Esophagus muscularis mucosa (tissue), 4 donors: ENCODE measurements at regions not wholly inside any gene's neighbourhood (a gene's known extent, or its start where the extent isn't known, plus 50 kb on each side); places are given as distances from the start of the nearest gene placed in this dataset.
"Not testable (repeated sequence)": the region's sequence is repeated elsewhere in the genome, so short reads cannot be mapped to it uniquely, and the experiment has no call there.

Experiments
- DNase-seq: peaks from one replicate; pipeline ENCODE4 v3.0.0-alpha.2; 2017; ENCODE audit errors: extremely low spot score
- H3K27ac ChIP-seq, 4 donors: fragments of 200-600 bp; sonication (generic); replicated peaks in 1 of 4; 1 replicate in 3 of 4; 2 replicates in 1 of 4; pipeline ENCODE4 v1.5.1; 2016 to 2019; ENCODE audit warnings: mild to moderate bottlenecking in 1 of 4
- H3K27me3 ChIP-seq, 4 donors: fragments of 200-600 bp; sonication (generic); one replicate each; pipeline versions ENCODE4 v1.5.1 to v1.6.0; 2016 to 2019
- H3K36me3 ChIP-seq, 4 donors: fragments of 200-600 bp; sonication (generic); one replicate each; pipeline ENCODE4 v1.5.1; 2016 to 2019
- H3K4me1 ChIP-seq, 4 donors: fragments of 200-600 bp; sonication (generic); one replicate each; pipeline ENCODE4 v1.5.1; 2016 to 2019
- H3K4me3 ChIP-seq, 4 donors: fragments of 200-600 bp; sonication (generic); 1 replicate in 2 of 4; 2 replicates in 2 of 4; pipeline ENCODE4 v1.5.1; 2016 to 2019; ENCODE audit warnings: mild to moderate bottlenecking in 4 of 4, moderate library complexity in 1 of 4
- H3K9me3 ChIP-seq, 4 donors: fragments of 200-600 bp; sonication (generic); 1 replicate in 3 of 4; 2 replicates in 1 of 4; pipeline ENCODE4 v1.5.1; 2016 to 2019
- EP300 ChIP-seq: sonication (generic); formaldehyde crosslinking; IDR thresholded peaks from one replicate; pipeline ENCODE4 v1.6.1; 2017; ENCODE audit warnings: antibody characterized with exemption
- POLR2A ChIP-seq: fragments of 450-650 bp; IDR thresholded peaks from one replicate; pipeline ENCODE4 v1.6.1; 2017; ENCODE audit warnings: antibody characterized with exemption, moderate library complexity, mild to moderate bottlenecking, low read depth
- POLR2AphosphoS5 ChIP-seq, 2 donors: sonication (generic); formaldehyde crosslinking; IDR thresholded peaks; one replicate each; pipeline ENCODE4 v1.6.1; 2017; ENCODE audit warnings: antibody characterized with exemption in 2 of 2
- WGBS: methylation state at CpG from one replicate; pipeline ENCODE4 v1.1.5; 2018; 5-methylcytosine and 5-hydroxymethylcytosine counted together
- intact Hi-C: fragments of 100-400 bp; cut with DNase I; formaldehyde crosslinking; loops from one replicate; pipeline ENCODE4 v1.15.1; 2023
- TF ChIP-seq, protein P1 (sequence below), 3 experiments: fragments of 200-600 bp in 2 of 3; fragments of 450-650 bp in 1 of 3; sonication (generic) in 2 of 3; IDR thresholded peaks; one replicate each; pipeline ENCODE4 v1.5.1; 2017 to 2019; ENCODE audit warnings: antibody characterized with exemption in 3 of 3, mild to moderate bottlenecking in 2 of 3, moderate library complexity in 1 of 3

DNA sequence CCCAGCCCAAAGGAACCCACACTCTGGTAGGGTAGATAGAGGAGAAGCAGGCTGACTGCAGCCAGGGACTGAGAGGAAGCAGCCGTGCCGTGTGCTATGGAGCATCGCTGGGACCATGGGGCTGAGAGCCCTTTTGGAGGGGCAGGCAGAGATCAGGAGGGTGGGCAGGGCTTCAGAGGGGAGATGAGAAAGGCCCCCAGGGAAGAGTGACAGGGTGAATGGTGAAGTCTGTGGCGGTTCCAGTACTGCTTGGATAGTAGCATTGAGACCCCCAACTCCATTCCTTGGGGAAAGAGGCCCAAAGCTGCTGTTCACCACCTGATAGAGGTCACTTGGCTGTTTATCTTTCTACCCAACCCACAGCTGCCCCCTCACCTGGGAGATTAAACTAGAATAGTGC lies 80.0 kb upstream of the MRPS22 start:
- 94% methylated on average over 4 of the region's 4 CpGs for WGBS

GRCh38 chr3:139264375-139264774 lies 79.4 kb upstream of the MRPS22 start:
- Histone ChIP-seq H3K36me3 (no peaks in the 10 kb centered on the region), H3K4me3 (no peak overlapping the region), H3K4me1 (peaks cover 0 to 5% (median 4%) of the 10 kb centered on the region in 4 donors), H3K27me3 (no peaks in the 10 kb centered on the region), H3K9me3 (no peaks in the 10 kb centered on the region), H3K27ac (no peak overlapping the region)
- 88% methylated on average over 3 of the region's 3 CpGs for WGBS
- peak; percentile 53 for DNase-seq
- intact Hi-C loops: no loop called here
- TF ChIP-seq POLR2A: no peak
- TF ChIP-seq, protein P1, sequence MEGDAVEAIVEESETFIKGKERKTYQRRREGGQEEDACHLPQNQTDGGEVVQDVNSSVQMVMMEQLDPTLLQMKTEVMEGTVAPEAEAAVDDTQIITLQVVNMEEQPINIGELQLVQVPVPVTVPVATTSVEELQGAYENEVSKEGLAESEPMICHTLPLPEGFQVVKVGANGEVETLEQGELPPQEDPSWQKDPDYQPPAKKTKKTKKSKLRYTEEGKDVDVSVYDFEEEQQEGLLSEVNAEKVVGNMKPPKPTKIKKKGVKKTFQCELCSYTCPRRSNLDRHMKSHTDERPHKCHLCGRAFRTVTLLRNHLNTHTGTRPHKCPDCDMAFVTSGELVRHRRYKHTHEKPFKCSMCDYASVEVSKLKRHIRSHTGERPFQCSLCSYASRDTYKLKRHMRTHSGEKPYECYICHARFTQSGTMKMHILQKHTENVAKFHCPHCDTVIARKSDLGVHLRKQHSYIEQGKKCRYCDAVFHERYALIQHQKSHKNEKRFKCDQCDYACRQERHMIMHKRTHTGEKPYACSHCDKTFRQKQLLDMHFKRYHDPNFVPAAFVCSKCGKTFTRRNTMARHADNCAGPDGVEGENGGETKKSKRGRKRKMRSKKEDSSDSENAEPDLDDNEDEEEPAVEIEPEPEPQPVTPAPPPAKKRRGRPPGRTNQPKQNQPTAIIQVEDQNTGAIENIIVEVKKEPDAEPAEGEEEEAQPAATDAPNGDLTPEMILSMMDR (IDR thresholded peaks at IDR 0.05): no peak
- TF ChIP-seq EP300: no peak

More for the DNA sequence above, 80.0 kb upstream of the MRPS22 start:
- Histone ChIP-seq H3K27ac (no peak overlapping the region), H3K9me3 (no peaks in the 10 kb centered on the region), H3K4me1 (peaks cover 0 to 5% (median 4%) of the 10 kb centered on the region in 4 donors), H3K4me3 (no peak overlapping the region), H3K36me3 (no peaks in the 10 kb centered on the region), H3K27me3 (no peaks in the 10 kb centered on the region)
- intact Hi-C loops: no loop called here
- DNase-seq: peak; percentile 77
- no peak for TF ChIP-seq POLR2A
- no peak for TF ChIP-seq POLR2AphosphoS5 (IDR thresholded peaks at IDR 0.05)

DNA sequence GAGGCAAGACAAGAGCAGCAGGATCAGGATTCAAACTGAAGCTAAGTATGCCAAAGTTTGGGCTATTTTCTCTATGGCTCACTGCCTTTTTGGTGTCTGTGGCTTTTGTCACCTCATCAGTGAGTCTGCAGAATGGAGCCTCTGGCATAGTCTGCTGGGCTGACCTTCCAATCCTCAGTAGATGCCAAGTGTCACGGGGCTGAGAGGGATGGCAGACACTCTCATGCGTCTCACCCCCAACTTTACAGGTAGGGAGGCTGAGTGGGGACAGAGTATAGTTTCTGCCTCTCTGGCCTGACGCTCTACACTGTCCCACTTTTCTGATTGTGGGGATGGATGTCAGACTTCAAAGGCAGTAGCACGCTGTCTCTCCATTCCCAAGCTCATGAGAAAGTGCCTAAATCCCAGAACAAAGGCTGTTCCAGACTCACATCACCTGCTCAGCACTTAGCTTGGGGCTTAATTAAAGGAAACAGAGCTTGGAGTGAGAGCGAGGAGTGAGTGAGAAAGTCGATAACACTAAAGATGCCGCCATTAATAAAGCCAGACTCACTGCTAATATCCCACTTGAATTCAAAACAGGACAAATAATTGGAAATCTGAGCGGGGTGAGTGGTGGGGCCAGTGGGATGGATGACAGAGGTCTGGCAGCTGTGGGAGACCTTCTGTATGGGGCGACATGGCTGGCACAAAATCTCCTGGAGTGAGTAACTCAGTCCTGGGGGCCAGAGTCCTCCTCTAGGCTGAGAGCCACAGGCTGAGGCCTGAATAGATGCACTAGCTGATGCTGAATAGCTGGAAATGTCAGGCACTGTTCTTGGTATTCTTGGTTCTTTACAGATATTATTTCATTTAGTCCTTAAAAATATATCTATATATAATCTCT lies 78.4 kb upstream of the MRPS22 start:
- TF ChIP-seq, protein P1 (IDR thresholded peaks at IDR 0.05): no peak
- TF ChIP-seq POLR2AphosphoS5 (IDR thresholded peaks at IDR 0.05) (no peak), EP300 (no peak), POLR2A (no peak)
- H3K9me3 ChIP-seq: no peaks in the 10 kb centered on the region
- intact Hi-C loops: no loop called here

GRCh38 chr3:139267300-139268246 lies 76.2 kb upstream of the MRPS22 start:
- WGBS: 78% methylated on average over 7 of the region's 7 CpGs
- Histone ChIP-seq H3K27ac (no peak overlapping the region), H3K4me3 (no peak overlapping the region), H3K36me3 (no peaks in the 10 kb centered on the region), H3K9me3 (no peaks in the 10 kb centered on the region), H3K4me1 (peaks cover 0 to 5% (median 0%) of the 10 kb centered on the region in 4 donors), H3K27me3 (no peaks in the 10 kb centered on the region)
- DNase-seq: no peak
- TF ChIP-seq EP300: no peak
- TF ChIP-seq POLR2AphosphoS5 (IDR thresholded peaks at IDR 0.05): no peak
- no peak for TF ChIP-seq POLR2A
- TF ChIP-seq, protein P1 (IDR thresholded peaks at IDR 0.05): no peak
- intact Hi-C loops: no loop called here

More for the DNA sequence above, 78.4 kb upstream of the MRPS22 start:
- WGBS: 85% methylated on average over 9 of the region's 9 CpGs
- Histone ChIP-seq H3K27me3 (no peaks in the 10 kb centered on the region), H3K4me3 (no peak overlapping the region), H3K36me3 (no peaks in the 10 kb centered on the region), H3K4me1 (peaks cover 0 to 5% (median 0%) of the 10 kb centered on the region in 4 donors), H3K27ac (no peak overlapping the region)
- peak; percentile 89 for DNase-seq

- TF ChIP-seq POLR2A: no peak
- TF ChIP-seq EP300: no peak
- no peak for TF ChIP-seq POLR2AphosphoS5 (IDR thresholded peaks at IDR 0.05)
- TF ChIP-seq, protein P1 (IDR thresholded peaks at IDR 0.05): no peak
- Histone ChIP-seq H3K4me1 (peaks cover 0 to 5% (median 0%) of the 10 kb centered on the region in 4 donors), H3K36me3 (no peaks in the 10 kb centered on the region), H3K9me3 (no peaks in the 10 kb centered on the region), H3K4me3 (no peak overlapping the region), H3K27ac (no peak overlapping the region), H3K27me3 (no peaks in the 10 kb centered on the region)
- WGBS: 81% methylated on average over 2 of the region's 2 CpGs
- intact Hi-C loops: no loop called here
- DNase-seq: no peak
Measured at GRCh38 chr3:139269984-139270383, 73.8 kb upstream of the MRPS22 start.

- 68% methylated on average over 2 of the region's 2 CpGs for WGBS
- H3K4me3 ChIP-seq, H3K36me3 ChIP-seq, H3K4me1 ChIP-seq, H3K27me3 ChIP-seq, H3K27ac ChIP-seq, H3K9me3 ChIP-seq, DNase-seq, intact Hi-C loops: not testable (repeated sequence)
Measured at GRCh38 chr3:139270652-139271051, 73.2 kb upstream of the MRPS22 start.
